GM12892 (cell line): ENCODE measurements at regions not wholly inside any gene's neighbourhood (a gene's known extent, or its start where the extent isn't known, plus 50 kb on each side); places are given as distances from the start of the nearest gene placed in this dataset.

Experiments
- POLR2A ChIP-seq: IDR thresholded peaks from 2 replicates; pipeline ENCODE4 v1.6.1; 2011; ENCODE audit warnings: low read depth, low read length, control low read depth
- POLR2AphosphoS5 ChIP-seq: IDR thresholded peaks from 2 replicates; pipeline ENCODE4 v1.6.1; 2011; ENCODE audit warnings: low read depth, low read length, control low read depth
- TAF1 ChIP-seq: IDR thresholded peaks from 2 replicates; pipeline ENCODE4 v1.6.1; 2011; ENCODE audit warnings: low read depth, mild to moderate bottlenecking, control low read depth, low read length, borderline replicate concordance

GRCh38 chr1:165147799-165148198, 208.7 kb downstream of the LMX1A start:
- TF ChIP-seq POLR2AphosphoS5, result no peak
- no peak for TF ChIP-seq TAF1
- TF ChIP-seq POLR2A, result no peak
